Natural killer cell (primary cell): ENCODE measurements at regions not wholly inside any gene's neighbourhood (a gene's known extent, or its start where the extent isn't known, plus 50 kb on each side); places are given as distances from the start of the nearest gene placed in this dataset.
"Not testable (repeated sequence)": the region's sequence is repeated elsewhere in the genome, so short reads cannot be mapped to it uniquely, and the experiment has no call there.

ENCODE experiments used
- ATAC-seq, 3 donors: fragments of 150-1000 bp in 2 of 3; fragments of 200-7000 bp in 1 of 3; cut with Tn5 transposase; 1 replicate in 1 of 3; 2 replicates in 2 of 3; pipeline ENCODE4 v1.10.0; 2021; ENCODE audit warnings: mild to moderate bottlenecking in 2 of 3, moderate library complexity in 2 of 3
- DNase-seq, 2 donors: peaks; one replicate each; pipeline versions ENCODE4 v3.0.0 to v3.0.0-alpha.2; 2013 to 2021; ENCODE audit warnings: mixed read lengths in 1 of 2
- H3K27ac ChIP-seq: one replicate; pipeline ENCODE4 v1.5.1; 2013; ENCODE audit warnings: mild to moderate bottlenecking, low read length
- H3K27me3 ChIP-seq: one replicate; pipeline ENCODE4 v1.6.1; 2013; ENCODE audit warnings: low read length; ENCODE audit not compliant: control insufficient read depth, insufficient read depth
- H3K36me3 ChIP-seq: one replicate; pipeline ENCODE4 v1.6.1; 2013; ENCODE audit warnings: low read length; ENCODE audit not compliant: control insufficient read depth, insufficient read depth
- H3K4me1 ChIP-seq: one replicate; pipeline ENCODE4 v1.6.1; 2013; ENCODE audit warnings: low read length; ENCODE audit not compliant: control insufficient read depth, insufficient read depth
- H3K4me3 ChIP-seq: one replicate; pipeline ENCODE4 v1.5.1; 2013; ENCODE audit warnings: low read length
- H3K9me3 ChIP-seq: one replicate; pipeline ENCODE4 v1.6.1; 2013; ENCODE audit warnings: low read length; ENCODE audit not compliant: control insufficient read depth, insufficient read depth
- H3K27ac Mint-ChIP-seq, 2 donors: one replicate each; pipeline ENCODE4 v1.8.0; 2022; ENCODE audit warnings: mild to moderate bottlenecking in 2 of 2, mixed read lengths in 2 of 2, moderate library complexity in 1 of 2
- H3K27me3 Mint-ChIP-seq, 2 donors: one replicate each; pipeline ENCODE4 v1.8.0; 2022; ENCODE audit warnings: low read depth in 2 of 2, mixed read lengths in 2 of 2
- H3K36me3 Mint-ChIP-seq: one replicate; pipeline ENCODE4 v1.8.0; 2022; ENCODE audit warnings: mixed read lengths
- H3K4me1 Mint-ChIP-seq, 2 donors: one replicate each; pipeline ENCODE4 v1.8.0; 2022; ENCODE audit warnings: mixed read lengths in 2 of 2
- H3K4me3 Mint-ChIP-seq: one replicate; pipeline ENCODE4 v1.8.0; 2022; ENCODE audit warnings: mild to moderate bottlenecking, moderate library complexity, mixed read lengths
- H3K9me3 Mint-ChIP-seq, 2 donors: one replicate each; pipeline ENCODE4 v1.8.0; 2022; ENCODE audit warnings: mixed read lengths in 2 of 2
- WGBS: methylation state at CpG from one replicate; pipeline ENCODE4 v1.1.7; 2013; ENCODE audit warnings: missing lambda C conversion rate; ENCODE audit not compliant: insufficient coverage; 5-methylcytosine and 5-hydroxymethylcytosine counted together
- intact Hi-C: fragments of 100-400 bp; cut with micrococcal nuclease; formaldehyde crosslinking; loops from one replicate; pipeline ENCODE4 v1.14.2; 2022
- TF ChIP-seq, protein P1 (sequence below): fragments of 200-600 bp; IDR thresholded peaks from one replicate; pipeline ENCODE4 v1.8.0; 2022; ENCODE audit warnings: antibody characterized with exemption

DNA sequence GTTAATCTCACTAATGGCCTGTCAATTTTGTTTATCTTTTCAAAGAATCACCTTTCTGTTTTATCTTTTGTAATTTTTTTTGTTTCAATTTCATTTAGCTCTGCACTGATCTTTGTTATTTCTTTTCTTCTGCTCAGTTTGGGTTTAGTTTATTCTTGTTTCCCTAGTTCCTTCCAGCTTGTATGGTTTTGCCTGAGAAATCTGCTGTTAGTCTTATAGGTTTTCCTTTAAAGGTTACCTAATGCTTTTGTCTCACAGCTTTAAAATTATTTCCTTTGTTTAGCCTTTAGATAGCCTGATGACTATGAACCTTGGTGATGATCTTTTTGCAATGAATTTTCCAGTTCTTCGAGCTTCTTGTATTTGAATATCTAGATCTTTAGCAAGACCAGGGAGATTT lies 1869.8 kb upstream of the PCDH20 start:
- Histone ChIP-seq H3K4me1 (no peaks in the 10 kb centered on the region), H3K27ac (no peak overlapping the region), H3K36me3 (no peaks in the 10 kb centered on the region), H3K4me3 (no peak overlapping the region), H3K27me3 (no peaks in the 10 kb centered on the region), H3K9me3 (peaks cover 11% of the 10 kb centered on the region)
- H3K9me3 Mint-ChIP-seq: peaks cover 8 to 22% of the 10 kb centered on the region in 2 donors
- TF ChIP-seq, protein P1, sequence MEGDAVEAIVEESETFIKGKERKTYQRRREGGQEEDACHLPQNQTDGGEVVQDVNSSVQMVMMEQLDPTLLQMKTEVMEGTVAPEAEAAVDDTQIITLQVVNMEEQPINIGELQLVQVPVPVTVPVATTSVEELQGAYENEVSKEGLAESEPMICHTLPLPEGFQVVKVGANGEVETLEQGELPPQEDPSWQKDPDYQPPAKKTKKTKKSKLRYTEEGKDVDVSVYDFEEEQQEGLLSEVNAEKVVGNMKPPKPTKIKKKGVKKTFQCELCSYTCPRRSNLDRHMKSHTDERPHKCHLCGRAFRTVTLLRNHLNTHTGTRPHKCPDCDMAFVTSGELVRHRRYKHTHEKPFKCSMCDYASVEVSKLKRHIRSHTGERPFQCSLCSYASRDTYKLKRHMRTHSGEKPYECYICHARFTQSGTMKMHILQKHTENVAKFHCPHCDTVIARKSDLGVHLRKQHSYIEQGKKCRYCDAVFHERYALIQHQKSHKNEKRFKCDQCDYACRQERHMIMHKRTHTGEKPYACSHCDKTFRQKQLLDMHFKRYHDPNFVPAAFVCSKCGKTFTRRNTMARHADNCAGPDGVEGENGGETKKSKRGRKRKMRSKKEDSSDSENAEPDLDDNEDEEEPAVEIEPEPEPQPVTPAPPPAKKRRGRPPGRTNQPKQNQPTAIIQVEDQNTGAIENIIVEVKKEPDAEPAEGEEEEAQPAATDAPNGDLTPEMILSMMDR: no peak
- H3K4me1 Mint-ChIP-seq: no peaks in the 10 kb centered on the region
- DNase-seq (no peak), ATAC-seq (no peak)
- H3K27ac Mint-ChIP-seq: no peak overlapping the region
- no peaks in the 10 kb centered on the region for H3K27me3 Mint-ChIP-seq
- WGBS: 60% methylated on average over 1 of the region's 1 CpG
- intact Hi-C loops: no loop called here
- H3K4me3 Mint-ChIP-seq: no peak overlapping the region
- H3K36me3 Mint-ChIP-seq: peaks cover 16% of the 10 kb centered on the region

DNA sequence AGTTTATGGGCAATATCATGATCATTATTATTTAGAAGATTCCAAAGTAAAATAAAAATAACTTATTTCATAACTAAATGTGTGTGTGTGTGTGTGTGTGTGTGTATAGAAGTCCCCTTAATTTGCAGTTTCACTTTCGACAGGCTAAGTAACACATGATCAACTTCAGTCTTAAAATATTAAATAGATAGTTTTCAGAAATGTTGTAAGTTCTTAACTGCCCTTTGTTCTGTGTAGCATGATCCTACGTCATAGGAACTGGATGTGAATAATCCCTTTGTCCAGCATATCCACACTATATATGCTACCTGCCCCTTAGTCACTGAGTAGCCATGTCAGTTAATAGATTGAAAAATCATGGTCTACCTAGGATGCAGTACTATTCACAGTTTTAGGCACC lies 1863.5 kb upstream of the PCDH20 start:
- no peak overlapping the region for H3K27ac Mint-ChIP-seq
- H3K27me3 Mint-ChIP-seq: no peaks in the 10 kb centered on the region
- H3K4me3 ChIP-seq: no peak overlapping the region
- DNase-seq (no peak), ATAC-seq (no peak)
- H3K9me3 Mint-ChIP-seq: peaks cover 7 to 17% of the 10 kb centered on the region in 2 donors
- no peaks in the 10 kb centered on the region for H3K36me3 ChIP-seq
- H3K27me3 ChIP-seq: no peaks in the 10 kb centered on the region
- no peaks in the 10 kb centered on the region for H3K4me1 Mint-ChIP-seq
- WGBS: 100% methylated on average over 1 of the region's 2 CpGs
- H3K27ac ChIP-seq: no peak overlapping the region
- peaks cover 4% of the 10 kb centered on the region for H3K9me3 ChIP-seq
- TF ChIP-seq, protein P1: no peak
- intact Hi-C loops: no loop called here
- H3K4me3 Mint-ChIP-seq: no peak overlapping the region
- H3K4me1 ChIP-seq: no peaks in the 10 kb centered on the region
- peaks cover 7% of the 10 kb centered on the region for H3K36me3 Mint-ChIP-seq

DNA sequence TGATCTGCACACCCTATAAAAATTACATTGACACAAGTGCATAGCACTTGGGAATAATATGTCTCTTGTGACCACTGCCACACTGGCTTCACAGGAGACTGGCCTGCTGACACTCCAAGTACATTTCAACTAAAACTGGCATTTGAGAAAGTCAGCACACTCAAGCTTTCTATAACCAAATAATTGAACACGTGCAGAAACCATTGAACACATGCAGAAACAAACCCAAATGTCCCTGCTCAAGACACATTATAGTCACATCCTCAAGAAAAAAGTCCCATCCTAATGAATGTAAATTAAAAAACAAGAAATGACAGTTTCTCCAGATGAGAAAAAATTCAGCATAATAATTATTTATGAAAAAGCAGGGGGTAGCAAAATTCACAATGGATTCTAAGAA lies 1859.1 kb upstream of the PCDH20 start:
- Mint-ChIP-seq H3K4me3 (no peak overlapping the region), H3K36me3 (no peaks in the 10 kb centered on the region), H3K9me3 (peaks cover 9 to 24% of the 10 kb centered on the region in 2 donors), H3K27ac (no peak overlapping the region), H3K27me3 (no peaks in the 10 kb centered on the region), H3K4me1 (no peaks in the 10 kb centered on the region)
- H3K27me3 ChIP-seq: no peaks in the 10 kb centered on the region
- H3K27ac ChIP-seq: no peak overlapping the region
- no peaks in the 10 kb centered on the region for H3K36me3 ChIP-seq
- WGBS: 73% methylated on average over 1 of the region's 1 CpG
- no peaks in the 10 kb centered on the region for H3K4me1 ChIP-seq
- TF ChIP-seq, protein P1: no peak
- no peak overlapping the region for H3K4me3 ChIP-seq
- no peak for DNase-seq
- ATAC-seq: no peak
- H3K9me3 ChIP-seq: peaks cover 9% of the 10 kb centered on the region
- intact Hi-C loops: no loop called here

DNA sequence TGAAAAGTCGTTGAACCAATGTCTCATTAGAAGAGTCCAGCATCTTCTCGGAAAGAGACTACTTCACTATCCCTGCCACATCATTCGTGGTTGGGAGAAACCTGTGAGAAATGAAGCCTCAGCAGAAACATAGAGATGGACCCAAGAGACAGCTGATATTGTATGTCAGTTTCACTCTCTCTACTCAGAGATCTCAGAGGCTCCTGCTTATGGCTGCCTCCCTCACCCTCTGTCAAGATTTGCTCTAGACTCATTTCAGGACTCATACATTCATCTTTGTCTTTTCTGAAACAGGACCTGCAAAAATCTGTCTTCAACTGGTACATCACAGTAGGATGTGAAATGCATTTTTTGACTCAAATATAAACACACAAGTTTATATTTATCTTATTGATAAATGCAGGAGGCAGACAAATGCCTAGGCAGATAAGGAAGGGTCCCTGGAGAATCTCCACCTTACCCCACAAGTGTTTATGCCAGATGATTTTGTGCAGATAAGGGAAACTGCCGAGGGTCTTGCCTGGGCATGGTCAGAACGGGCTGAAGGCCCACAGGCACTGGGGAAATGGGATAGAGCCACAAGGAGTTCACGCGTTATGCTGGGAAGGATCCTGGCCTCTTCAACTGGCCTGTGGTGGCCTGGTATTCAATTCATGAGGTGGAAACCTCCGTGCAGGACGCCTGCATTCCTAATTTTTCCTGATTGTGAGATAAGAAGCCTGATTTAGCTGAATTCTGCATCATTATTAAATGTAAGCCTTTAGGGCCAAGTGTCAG lies 1834.0 kb upstream of the PCDH20 start:
- H3K4me3 Mint-ChIP-seq: no peak overlapping the region
- Histone ChIP-seq H3K27me3 (no peaks in the 10 kb centered on the region), H3K4me3 (no peak overlapping the region), H3K27ac (no peak overlapping the region), H3K4me1 (no peaks in the 10 kb centered on the region), H3K9me3 (peaks cover 1% of the 10 kb centered on the region), H3K36me3 (no peaks in the 10 kb centered on the region)
- DNase-seq (no peak), ATAC-seq (no peak)
- H3K9me3 Mint-ChIP-seq: peaks cover 3 to 15% of the 10 kb centered on the region in 2 donors
- H3K4me1 Mint-ChIP-seq: no peaks in the 10 kb centered on the region
- WGBS: 80% methylated on average over 9 of the region's 9 CpGs
- TF ChIP-seq, protein P1: no peak
- no peaks in the 10 kb centered on the region for H3K27me3 Mint-ChIP-seq
- H3K36me3 Mint-ChIP-seq: peaks cover 8% of the 10 kb centered on the region
- intact Hi-C loops: no loop called here
- no peak overlapping the region for H3K27ac Mint-ChIP-seq

DNA sequence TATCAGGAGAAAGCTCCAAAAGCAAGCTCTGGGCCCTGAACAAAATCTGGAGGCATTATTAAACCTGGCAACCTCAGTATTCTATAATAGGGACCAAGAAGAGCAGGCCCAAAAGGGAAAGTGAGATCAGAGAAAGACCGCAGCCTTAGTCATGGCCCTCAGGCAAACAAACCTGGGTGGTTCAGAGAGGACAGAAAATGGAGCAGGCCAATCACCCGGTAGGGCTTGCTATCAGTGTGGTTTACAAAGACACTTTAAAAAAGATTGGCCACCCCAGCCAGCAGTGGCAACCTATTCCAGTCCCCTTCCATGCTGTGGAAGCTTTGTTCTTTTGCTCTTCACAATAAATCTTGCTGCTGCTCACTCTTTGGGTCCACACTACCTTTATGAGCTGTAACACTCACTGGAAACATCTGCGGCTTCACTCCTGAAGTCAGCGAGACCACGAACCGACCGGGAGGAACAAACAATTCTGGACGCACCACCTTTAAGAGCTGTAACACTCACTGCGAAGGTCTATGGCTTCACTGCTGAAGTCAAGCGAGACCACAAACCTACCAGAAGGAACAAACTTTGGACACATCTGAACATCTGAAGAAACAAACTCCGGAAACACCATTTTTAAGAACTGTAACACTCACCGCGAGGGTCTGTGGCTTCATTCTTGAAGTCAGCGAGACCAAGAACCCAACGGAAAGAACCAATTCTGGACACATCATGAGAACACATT lies 1821.2 kb upstream of the PCDH20 start:
- 95% methylated on average over 15 of the region's 15 CpGs for WGBS
- DNase-seq, H3K4me3 ChIP-seq, H3K27me3 Mint-ChIP-seq, H3K36me3 ChIP-seq, H3K4me1 ChIP-seq, H3K27ac Mint-ChIP-seq, H3K4me3 Mint-ChIP-seq, intact Hi-C loops, H3K36me3 Mint-ChIP-seq, H3K27ac ChIP-seq, H3K4me1 Mint-ChIP-seq, H3K27me3 ChIP-seq, ATAC-seq: not testable (repeated sequence)
- peaks cover 14% of the 10 kb centered on the region for H3K9me3 ChIP-seq
- H3K9me3 Mint-ChIP-seq: peaks cover 9 to 11% of the 10 kb centered on the region in 2 donors
